CD14-positive monocyte (primary cell): ENCODE measurements at regions not wholly inside any gene's neighbourhood (a gene's known extent, or its start where the extent isn't known, plus 50 kb on each side); places are given as distances from the start of the nearest gene placed in this dataset.

Experiments used
- DNase-seq, 3 donors: peaks; one replicate each; pipeline ENCODE4 v3.0.0-alpha.2; 2011 to 2022
- H2AFZ ChIP-seq: 2 replicates; pipeline ENCODE4 v1.6.0; 2012; ENCODE audit warnings: mild to moderate bottlenecking, low read depth, low read length, inconsistent platforms; ENCODE audit not compliant: insufficient read depth, poor library complexity, severe bottlenecking
- H3K27ac ChIP-seq, 2 donors: 1 replicate in 1 of 2; 2 replicates in 1 of 2; pipeline ENCODE4 v1.5.1; 2012 to 2013; ENCODE audit warnings: low read length in 2 of 2, control low read depth in 1 of 2, inconsistent platforms in 1 of 2, low read depth in 1 of 2, mild to moderate bottlenecking in 1 of 2
- H3K27me3 ChIP-seq, 2 donors: one replicate each; pipeline versions ENCODE4 v1.6.0 to v1.6.1; 2011 to 2013; ENCODE audit warnings: low read length in 2 of 2; ENCODE audit not compliant: control insufficient read depth in 2 of 2, insufficient read depth in 2 of 2
- H3K36me3 ChIP-seq, 2 donors: replicated peaks in 1 of 2; 1 replicate in 1 of 2; 2 replicates in 1 of 2; pipeline versions ENCODE4 v1.5.1 to v1.6.1; 2012 to 2013; ENCODE audit warnings: low read length in 2 of 2, control low read depth in 1 of 2, inconsistent platforms in 1 of 2, mild to moderate bottlenecking in 1 of 2; ENCODE audit not compliant: insufficient read depth in 2 of 2, control insufficient read depth in 1 of 2
- H3K4me1 ChIP-seq, 2 donors: 1 replicate in 1 of 2; 2 replicates in 1 of 2; pipeline versions ENCODE4 v1.5.1 to v1.6.1; 2012 to 2013; ENCODE audit warnings: low read length in 2 of 2, control low read depth in 1 of 2, inconsistent platforms in 1 of 2, mild to moderate bottlenecking in 1 of 2, moderate library complexity in 1 of 2; ENCODE audit not compliant: insufficient read depth in 2 of 2, control insufficient read depth in 1 of 2
- H3K4me2 ChIP-seq: replicated peaks from 2 replicates; pipeline ENCODE3; 2012; ENCODE audit warnings: low read length, moderate library complexity, mild to moderate bottlenecking; ENCODE audit not compliant: poor library complexity, severe bottlenecking; ENCODE audit errors: extremely low read depth
- H3K4me3 ChIP-seq, 3 experiments: fragments of 200-600 bp in 1 of 3; sonication (generic) in 1 of 3; replicated peaks in 1 of 3; 1 replicate in 2 of 3; 2 replicates in 1 of 3; pipeline ENCODE4 v1.5.1; 2011 to 2013; ENCODE audit warnings: low read length in 3 of 3, mild to moderate bottlenecking in 3 of 3, control low read depth in 2 of 3, low read depth in 2 of 3, inconsistent platforms in 1 of 3, moderate library complexity in 1 of 3
- H3K79me2 ChIP-seq: 2 replicates; pipeline ENCODE4 v1.6.0; 2012; ENCODE audit warnings: mild to moderate bottlenecking, control low read depth, inconsistent platforms, low read length, moderate library complexity; ENCODE audit not compliant: insufficient read depth
- H3K9ac ChIP-seq: 2 replicates; pipeline ENCODE4 v1.6.0; 2017; ENCODE audit warnings: low read length, mild to moderate bottlenecking; ENCODE audit not compliant: insufficient read depth, poor library complexity, severe bottlenecking
- H3K9me3 ChIP-seq, 2 donors: replicated peaks in 1 of 2; 1 replicate in 1 of 2; 2 replicates in 1 of 2; pipeline versions ENCODE4 v1.5.1 to v1.6.1; 2012 to 2013; ENCODE audit warnings: low read length in 2 of 2, control low read depth in 1 of 2; ENCODE audit not compliant: control insufficient read depth in 1 of 2, insufficient read depth in 1 of 2
- H4K20me1 ChIP-seq: 2 replicates; pipeline ENCODE4 v1.6.0; 2012; ENCODE audit warnings: mild to moderate bottlenecking, low read length, control low read depth, moderate library complexity; ENCODE audit not compliant: insufficient read depth
- H3K27ac Mint-ChIP-seq, 7 donors: one replicate each; pipeline ENCODE4 v1.8.0; 2020; ENCODE audit warnings: mild to moderate bottlenecking in 7 of 7, mixed read lengths in 7 of 7, moderate library complexity in 6 of 7, inconsistent platforms in 2 of 7
- H3K27me3 Mint-ChIP-seq, 3 donors: one replicate each; pipeline ENCODE4 v1.8.0; 2021 to 2022; ENCODE audit warnings: low read depth in 3 of 3, mild to moderate bottlenecking in 3 of 3, mixed read lengths in 3 of 3, moderate library complexity in 3 of 3, inconsistent platforms in 1 of 3
- H3K36me3 Mint-ChIP-seq, 2 donors: one replicate each; pipeline ENCODE4 v1.8.0; 2020; ENCODE audit warnings: mixed read lengths in 2 of 2, inconsistent platforms in 1 of 2, mild to moderate bottlenecking in 1 of 2
- H3K4me1 Mint-ChIP-seq: one replicate; pipeline ENCODE4 v1.8.0; 2020; ENCODE audit warnings: mild to moderate bottlenecking, mixed read lengths
- H3K4me3 Mint-ChIP-seq, 2 donors: one replicate each; pipeline ENCODE4 v1.8.0; 2020; ENCODE audit warnings: mild to moderate bottlenecking in 2 of 2, mixed read lengths in 2 of 2, moderate library complexity in 1 of 2
- H3K9me3 Mint-ChIP-seq, 7 donors: one replicate each; pipeline ENCODE4 v1.8.0; 2020 to 2022; ENCODE audit warnings: mixed read lengths in 7 of 7, mild to moderate bottlenecking in 6 of 7, moderate library complexity in 6 of 7, inconsistent platforms in 2 of 7
- WGBS: methylation state at CpG from one replicate; pipeline ENCODE4 v1.1.5; 2013; ENCODE audit warnings: missing lambda C conversion rate; ENCODE audit not compliant: insufficient coverage; 5-methylcytosine and 5-hydroxymethylcytosine counted together
- intact Hi-C, 2 donors: fragments of 100-400 bp; cut with micrococcal nuclease; formaldehyde crosslinking; loops; one replicate each; pipeline versions ENCODE4 v1.15.0 to v1.15.1; 2023
- TF ChIP-seq, protein P1 (sequence below): fragments of 200-600 bp; IDR thresholded peaks from one replicate; pipeline ENCODE4 v1.8.0; 2022; ENCODE audit warnings: antibody characterized with exemption, mild to moderate bottlenecking

GRCh38 chr2:15766911-15767597 is 173.3 kb upstream of the MYCN start:
- Histone ChIP-seq H3K9ac (no peak overlapping the region), H2AFZ (no peak overlapping the region), H3K27me3 (no peaks in the 10 kb centered on the region), H3K4me3 (no peak overlapping the region), H3K4me2 (no peak overlapping the region), H3K79me2 (no peaks in the 10 kb centered on the region), H3K27ac (no peak overlapping the region), H3K36me3 (no peaks in the 10 kb centered on the region), H4K20me1 (no peaks in the 10 kb centered on the region), H3K4me1 (no peaks in the 10 kb centered on the region), H3K9me3 (no peaks in the 10 kb centered on the region)
- no peak for DNase-seq
- peaks cover 0 to 3% (median 2%) of the 10 kb centered on the region in 3 donors for H3K27me3 Mint-ChIP-seq
- TF ChIP-seq, protein P1, sequence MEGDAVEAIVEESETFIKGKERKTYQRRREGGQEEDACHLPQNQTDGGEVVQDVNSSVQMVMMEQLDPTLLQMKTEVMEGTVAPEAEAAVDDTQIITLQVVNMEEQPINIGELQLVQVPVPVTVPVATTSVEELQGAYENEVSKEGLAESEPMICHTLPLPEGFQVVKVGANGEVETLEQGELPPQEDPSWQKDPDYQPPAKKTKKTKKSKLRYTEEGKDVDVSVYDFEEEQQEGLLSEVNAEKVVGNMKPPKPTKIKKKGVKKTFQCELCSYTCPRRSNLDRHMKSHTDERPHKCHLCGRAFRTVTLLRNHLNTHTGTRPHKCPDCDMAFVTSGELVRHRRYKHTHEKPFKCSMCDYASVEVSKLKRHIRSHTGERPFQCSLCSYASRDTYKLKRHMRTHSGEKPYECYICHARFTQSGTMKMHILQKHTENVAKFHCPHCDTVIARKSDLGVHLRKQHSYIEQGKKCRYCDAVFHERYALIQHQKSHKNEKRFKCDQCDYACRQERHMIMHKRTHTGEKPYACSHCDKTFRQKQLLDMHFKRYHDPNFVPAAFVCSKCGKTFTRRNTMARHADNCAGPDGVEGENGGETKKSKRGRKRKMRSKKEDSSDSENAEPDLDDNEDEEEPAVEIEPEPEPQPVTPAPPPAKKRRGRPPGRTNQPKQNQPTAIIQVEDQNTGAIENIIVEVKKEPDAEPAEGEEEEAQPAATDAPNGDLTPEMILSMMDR = no peak
- peaks cover 0 to 3% (median 0%) of the 10 kb centered on the region in 7 donors for H3K9me3 Mint-ChIP-seq
- peak overlapping the region in 1 of 7 donors; percentile 33 for H3K27ac Mint-ChIP-seq
- 92% methylated on average over 5 of the region's 17 CpGs for WGBS
- H3K4me3 Mint-ChIP-seq = no peak overlapping the region
- no peaks in the 10 kb centered on the region for H3K36me3 Mint-ChIP-seq
- intact Hi-C loops = no loop called here
- no peaks in the 10 kb centered on the region for H3K4me1 Mint-ChIP-seq

- Histone ChIP-seq H3K79me2 (no peaks in the 10 kb centered on the region), H4K20me1 (no peaks in the 10 kb centered on the region), H3K4me1 (no peaks in the 10 kb centered on the region), H3K4me2 (no peak overlapping the region), H3K27me3 (no peaks in the 10 kb centered on the region), H3K36me3 (no peaks in the 10 kb centered on the region), H3K27ac (no peak overlapping the region), H3K4me3 (no peak overlapping the region), H3K9me3 (no peaks in the 10 kb centered on the region), H2AFZ (no peak overlapping the region), H3K9ac (no peak overlapping the region)
- Mint-ChIP-seq H3K27ac (peak overlapping the region in 1 of 7 donors; percentile 68), H3K9me3 (peaks cover 0 to 5% (median 0%) of the 10 kb centered on the region in 7 donors), H3K36me3 (no peaks in the 10 kb centered on the region), H3K27me3 (peaks cover 0 to 3% (median 2%) of the 10 kb centered on the region in 3 donors), H3K4me3 (no peak overlapping the region), H3K4me1 (no peaks in the 10 kb centered on the region)
- TF ChIP-seq, protein P1 = no peak
- 100% methylated on average over 1 of the region's 5 CpGs for WGBS
- intact Hi-C loops = no loop called here
- DNase-seq = no peak
Observed at GRCh38 chr2:15767679-15768078, 172.7 kb upstream of the MYCN start.
